Middle frontal gyrus (tissue), 1 donor: ENCODE measurements at regions not wholly inside any gene's neighbourhood (a gene's known extent, or its start where the extent isn't known, plus 50 kb on each side); places are given as distances from the start of the nearest gene placed in this dataset.

Experiments used
- DNase-seq: peaks from one replicate; pipeline ENCODE4 v3.0.0-alpha.2; 2015; ENCODE audit warnings: low spot score; ENCODE audit errors: extremely low spot score

GRCh38 chr1:5430136-5430535 is 562.1 kb downstream of the NPHP4 start:
- no peak for DNase-seq

GRCh38 chr1:5428351-5428750 is 563.9 kb downstream of the NPHP4 start:
- DNase-seq, result no peak

- DNase-seq, result no peak
Measured at GRCh38 chr1:5427026-5427613, 565.1 kb downstream of the NPHP4 start.

- DNase-seq, result no peak
Measured at GRCh38 chr1:5424802-5425703, 567.2 kb downstream of the NPHP4 start.

GRCh38 chr1:5423109-5423508 is 569.1 kb downstream of the NPHP4 start:
- no peak for DNase-seq

- DNase-seq, result no peak
Measured at GRCh38 chr1:5419501-5419900, 572.7 kb downstream of the NPHP4 start.

- DNase-seq, result no peak
Measured at GRCh38 chr1:5416518-5416917, 575.7 kb downstream of the NPHP4 start.

- DNase-seq, result no peak
Measured at GRCh38 chr1:5415606-5416005, 576.6 kb downstream of the NPHP4 start.

- no peak for DNase-seq
Measured at GRCh38 chr1:5410652-5411051, 581.6 kb downstream of the NPHP4 start.

- no peak for DNase-seq
Measured at GRCh38 chr1:5408401-5408800, 583.8 kb downstream of the NPHP4 start.

GRCh38 chr1:5405263-5405662 is 587.0 kb downstream of the NPHP4 start:
- no peak for DNase-seq

- DNase-seq, result no peak
Measured at GRCh38 chr1:5404412-5405203, 587.6 kb downstream of the NPHP4 start.

- no peak for DNase-seq
Measured at GRCh38 chr1:5403935-5404334, 588.3 kb downstream of the NPHP4 start.

- no peak for DNase-seq
Measured at GRCh38 chr1:5402618-5403017, 589.6 kb downstream of the NPHP4 start.

GRCh38 chr1:5399771-5400170 is 592.5 kb downstream of the NPHP4 start:
- DNase-seq, result no peak

- no peak for DNase-seq
Measured at GRCh38 chr1:5396593-5396992, 595.6 kb downstream of the NPHP4 start.

GRCh38 chr1:5394111-5394510 is 598.1 kb downstream of the NPHP4 start:
- DNase-seq, result no peak

- no peak for DNase-seq
Measured at GRCh38 chr1:5393603-5394002, 598.6 kb downstream of the NPHP4 start.

- DNase-seq, result no peak
Measured at GRCh38 chr1:5393146-5393545, 599.1 kb downstream of the NPHP4 start.

- no peak for DNase-seq
Measured at GRCh38 chr1:5391725-5392124, 600.5 kb downstream of the NPHP4 start.

- DNase-seq, result no peak
Measured at GRCh38 chr1:5390504-5390903, 601.7 kb downstream of the NPHP4 start.
